Chondrocyte (in vitro differentiated cells): ENCODE measurements at regions not wholly inside any gene's neighbourhood (a gene's known extent, or its start where the extent isn't known, plus 50 kb on each side); places are given as distances from the start of the nearest gene placed in this dataset.

ENCODE experiments used
- DNase-seq: peaks from one replicate; pipeline ENCODE4 v3.0.0; 2021; ENCODE audit warnings: mixed read lengths, low spot score
- H3K27ac Mint-ChIP-seq: one replicate; pipeline ENCODE4 v1.8.0; 2021; ENCODE audit warnings: mild to moderate bottlenecking, moderate library complexity, mixed read lengths; ENCODE audit not compliant: unreplicated experiment
- H3K27me3 Mint-ChIP-seq: 2 replicates; pipeline ENCODE4 v1.8.0; 2021; ENCODE audit warnings: low read depth, mixed read lengths
- H3K36me3 Mint-ChIP-seq: 2 replicates; pipeline ENCODE4 v1.8.0; 2021; ENCODE audit warnings: low read depth, mixed read lengths
- H3K4me1 Mint-ChIP-seq: 2 replicates; pipeline ENCODE4 v1.8.0; 2021; ENCODE audit warnings: low read depth, mild to moderate bottlenecking, mixed read lengths
- H3K4me3 Mint-ChIP-seq: one replicate; pipeline ENCODE4 v1.8.0; 2021; ENCODE audit warnings: mild to moderate bottlenecking, moderate library complexity, mixed read lengths; ENCODE audit not compliant: unreplicated experiment
- H3K9me3 Mint-ChIP-seq: 2 replicates; pipeline ENCODE4 v1.8.0; 2021; ENCODE audit warnings: low read depth, mixed read lengths
- CTCF ChIP-seq: fragments of 200-600 bp; sonication (generic); IDR thresholded peaks from 2 replicates; pipeline ENCODE4 v1.5.0; 2021; ENCODE audit warnings: antibody characterized with exemption, mild to moderate bottlenecking, moderate library complexity

DNA sequence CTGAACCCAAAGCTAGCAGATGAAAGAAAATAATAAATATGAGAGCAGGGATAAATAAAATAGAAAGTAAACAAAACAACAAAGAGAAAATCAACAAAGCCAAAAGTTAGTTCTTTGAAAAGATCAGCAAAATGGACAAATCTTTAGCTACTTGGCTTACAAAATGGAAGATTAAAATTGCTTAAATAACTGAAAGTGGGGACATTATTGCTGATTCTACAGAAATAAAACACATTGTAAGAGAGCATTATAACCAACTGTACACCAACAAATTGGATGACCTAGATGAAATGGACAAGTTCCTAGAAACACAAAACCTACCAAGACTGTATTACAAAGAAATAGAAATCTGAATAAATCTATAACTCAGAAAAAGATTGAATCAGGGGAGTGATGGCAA lies 238.3 kb upstream of the C1orf87 start:
- Mint-ChIP-seq H3K36me3 (peaks cover 3% of the 10 kb centered on the region), H3K4me3 (no peak overlapping the region), H3K27ac (no peak overlapping the region), H3K9me3 (peaks cover 14% of the 10 kb centered on the region), H3K27me3 (no peaks in the 10 kb centered on the region), H3K4me1 (peaks cover 5% of the 10 kb centered on the region)
- no peak for DNase-seq
- TF ChIP-seq CTCF = no peak

- Mint-ChIP-seq H3K27me3 (no peaks in the 10 kb centered on the region), H3K27ac (no peak overlapping the region), H3K4me3 (no peak overlapping the region), H3K9me3 (peaks cover 17% of the 10 kb centered on the region), H3K36me3 (peaks cover 2% of the 10 kb centered on the region), H3K4me1 (no peaks in the 10 kb centered on the region)
- TF ChIP-seq CTCF = no peak
- no peak for DNase-seq
These were observed 226.0 kb upstream of the C1orf87 start for GRCh38 chr1:60299581-60299980.

DNA sequence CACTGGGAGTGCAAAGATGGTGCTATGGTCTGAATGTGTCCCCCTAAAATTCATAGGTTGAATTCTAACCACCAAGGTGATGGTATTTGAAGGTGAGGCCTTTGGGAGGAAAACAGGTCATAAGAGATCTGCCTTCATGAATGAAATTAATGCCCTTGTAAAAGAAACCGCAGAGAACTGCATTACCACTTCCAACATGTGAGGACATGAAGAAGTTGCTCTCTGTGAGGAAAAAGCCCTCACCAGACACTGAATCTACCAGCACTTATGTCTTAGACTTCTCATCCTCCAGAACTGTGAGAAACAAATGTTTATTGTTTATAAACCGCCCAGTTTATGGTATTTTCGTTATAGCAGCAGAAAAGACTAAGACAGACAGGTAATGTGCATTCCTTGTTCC lies 224.7 kb upstream of the C1orf87 start:
- no peak overlapping the region for H3K4me3 Mint-ChIP-seq
- DNase-seq = no peak
- H3K36me3 Mint-ChIP-seq = peaks cover 2% of the 10 kb centered on the region
- TF ChIP-seq CTCF = no peak
- H3K9me3 Mint-ChIP-seq = peaks cover 15% of the 10 kb centered on the region
- no peaks in the 10 kb centered on the region for H3K4me1 Mint-ChIP-seq
- no peaks in the 10 kb centered on the region for H3K27me3 Mint-ChIP-seq
- no peak overlapping the region for H3K27ac Mint-ChIP-seq

DNA sequence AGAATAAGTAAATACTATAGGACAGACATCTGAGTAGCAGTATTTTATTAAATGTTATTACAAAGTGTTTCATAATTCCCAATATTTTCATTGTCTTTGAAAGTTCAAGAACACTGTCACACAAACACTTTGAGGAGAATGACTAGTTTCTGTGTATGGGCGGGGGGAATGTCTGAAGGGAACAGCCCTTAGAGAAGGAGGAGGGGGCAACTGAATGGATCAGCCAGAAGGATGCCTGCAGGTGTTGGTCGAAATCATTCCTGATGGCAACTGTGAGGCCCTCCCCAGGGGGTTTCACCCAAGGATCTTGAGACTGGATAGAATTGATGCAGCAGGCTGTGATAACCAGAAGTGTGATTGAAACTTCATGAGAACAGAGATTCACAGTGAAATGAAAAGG lies 223.2 kb upstream of the C1orf87 start:
- H3K27me3 Mint-ChIP-seq = no peaks in the 10 kb centered on the region
- H3K9me3 Mint-ChIP-seq = peaks cover 9% of the 10 kb centered on the region

DNA sequence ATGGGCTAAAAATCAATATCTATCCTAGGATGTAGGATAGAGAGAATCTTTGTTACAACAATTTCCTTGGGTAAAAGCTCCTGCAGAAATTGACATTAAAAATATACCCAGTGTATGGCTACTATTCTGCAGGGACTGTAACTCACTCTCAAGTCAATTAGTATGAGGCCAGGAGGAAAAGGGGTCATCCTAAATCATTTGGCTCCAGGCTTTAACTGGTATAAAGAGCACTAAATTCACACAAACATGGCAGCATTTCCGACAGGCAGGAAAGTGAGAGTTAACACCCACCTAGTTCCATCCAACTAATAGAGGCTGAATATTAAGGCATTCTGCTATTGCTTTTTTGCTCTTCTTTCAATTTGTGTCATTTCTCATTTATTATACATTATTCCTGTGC lies 218.6 kb upstream of the C1orf87 start:
- no peak for DNase-seq
- no peaks in the 10 kb centered on the region for H3K27me3 Mint-ChIP-seq
- no peak overlapping the region for H3K27ac Mint-ChIP-seq
- H3K4me3 Mint-ChIP-seq = no peak overlapping the region
- no peaks in the 10 kb centered on the region for H3K9me3 Mint-ChIP-seq
- H3K4me1 Mint-ChIP-seq = no peaks in the 10 kb centered on the region
- no peaks in the 10 kb centered on the region for H3K36me3 Mint-ChIP-seq
- no peak for TF ChIP-seq CTCF

More for the DNA sequence above, 223.2 kb upstream of the C1orf87 start:
- Mint-ChIP-seq H3K4me1 (no peaks in the 10 kb centered on the region), H3K36me3 (peaks cover 2% of the 10 kb centered on the region), H3K4me3 (no peak overlapping the region), H3K27ac (no peak overlapping the region)
- no peak for DNase-seq
- TF ChIP-seq CTCF = no peak
